ENCODE measurements at regions not wholly inside any gene's neighbourhood (a gene's known extent, or its start where the extent isn't known, plus 50 kb on each side); places are given as distances from the start of the nearest gene placed in this dataset.

DNA sequence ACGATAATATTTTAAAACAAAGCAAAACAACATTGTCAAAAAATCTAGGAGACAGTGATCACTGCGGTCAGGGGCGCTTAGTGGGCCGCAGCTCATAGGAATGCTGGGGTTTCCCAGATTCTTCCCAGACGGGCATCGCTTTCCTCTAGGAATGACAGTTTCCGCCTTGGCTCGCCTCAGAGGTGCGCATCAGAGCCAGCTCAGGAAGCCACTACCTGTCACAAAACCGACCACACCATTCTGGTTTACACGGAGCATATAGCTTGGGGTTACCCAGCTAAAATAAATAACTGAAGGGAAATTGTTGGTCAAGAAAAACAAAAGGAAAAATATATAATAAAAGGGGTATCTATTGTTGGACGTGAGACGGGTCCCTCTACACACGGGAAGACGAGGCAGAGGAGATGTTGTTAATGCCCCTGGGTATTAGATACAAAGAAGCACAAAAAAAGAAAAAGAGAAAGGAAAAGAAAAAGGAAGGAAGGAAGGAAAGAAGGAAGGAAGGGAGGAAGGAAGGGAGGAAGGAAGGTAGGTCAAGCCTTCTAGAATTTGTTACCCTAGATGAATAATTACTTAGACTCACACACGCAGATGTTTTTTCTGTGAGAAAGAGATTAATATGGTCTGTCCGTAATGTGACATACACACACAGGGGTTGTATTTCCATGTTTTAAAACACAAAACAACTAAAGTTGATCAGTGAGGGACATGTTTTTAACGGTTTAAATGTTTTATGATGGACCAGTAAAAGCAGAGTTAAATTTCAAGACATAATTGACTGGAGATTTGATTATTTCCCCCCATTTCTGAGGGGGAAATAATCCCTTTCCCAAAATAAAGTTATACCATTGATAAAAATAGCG is 292.4 kb upstream of the NFE2L3 start:
- Histone ChIP-seq H3K4me1 (ENCODE audit: control insufficient read depth, low read depth, low read length) (peaks cover 43% of the 10 kb centered on the region), H3K36me3 (ENCODE audit: control insufficient read depth, low read depth, low read length) (no peaks in the 10 kb centered on the region), H3K27me3 (ENCODE audit: control insufficient read depth, insufficient read depth, low read length) (peaks cover 82% of the 10 kb centered on the region), H3K4me3 (ENCODE audit: low read length) (peak overlapping the region; percentile 1), H3K27ac (ENCODE audit: low read length) (no peak overlapping the region), H3K9me3 (ENCODE audit: control insufficient read depth, low read depth, low read length) (no peaks in the 10 kb centered on the region), H3K9ac (ENCODE audit: low read length) (no peak overlapping the region)

DNA sequence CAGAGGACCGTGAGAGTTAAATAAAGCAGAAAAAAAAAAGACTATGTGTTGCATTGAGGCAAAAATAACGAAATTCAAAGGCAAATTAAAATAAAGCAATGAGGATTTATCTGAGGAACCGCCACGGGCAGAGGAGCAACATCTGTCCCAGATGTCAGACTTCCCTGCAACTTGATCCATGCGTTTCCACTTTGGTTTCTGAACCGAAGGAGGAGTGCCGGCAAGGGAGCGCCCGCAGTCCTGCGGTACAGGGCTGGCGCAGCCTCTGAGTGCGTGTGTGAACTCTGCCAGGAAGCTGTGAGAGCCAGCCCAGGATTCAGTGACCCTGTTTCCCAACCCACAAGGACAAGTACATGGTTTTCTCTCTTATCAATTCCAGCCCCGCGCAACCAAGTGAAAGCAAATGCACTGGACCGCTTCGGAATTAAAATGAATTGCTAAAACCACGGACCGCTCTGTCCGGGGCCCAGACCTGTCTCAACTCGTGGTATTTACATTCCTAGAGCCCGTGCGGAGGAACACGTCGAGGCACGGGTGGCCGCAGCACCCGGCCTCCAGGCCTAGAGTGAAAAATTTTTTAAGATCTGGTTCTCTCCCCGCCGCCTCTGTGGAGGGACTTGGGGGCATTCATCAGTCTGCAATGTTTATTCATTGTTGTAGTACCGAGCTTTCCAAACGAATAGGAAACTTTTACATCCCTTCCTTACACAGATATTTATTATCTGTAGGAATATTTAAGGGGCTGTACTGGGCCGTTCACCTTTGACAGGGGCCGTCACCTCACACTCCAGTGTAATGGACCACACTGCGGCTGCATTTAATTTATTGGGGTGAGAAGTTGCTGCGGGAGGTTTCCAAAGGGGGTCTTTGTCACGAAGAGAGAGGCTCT is 291.5 kb upstream of the NFE2L3 start:
- Histone ChIP-seq H3K4me1 (ENCODE audit: control insufficient read depth, low read depth, low read length) (peaks cover 43% of the 10 kb centered on the region), H3K27ac (ENCODE audit: low read length) (no peak overlapping the region), H3K27me3 (ENCODE audit: control insufficient read depth, insufficient read depth, low read length) (peaks cover 84% of the 10 kb centered on the region), H3K9ac (ENCODE audit: low read length) (no peak overlapping the region), H3K9me3 (ENCODE audit: control insufficient read depth, low read depth, low read length) (no peaks in the 10 kb centered on the region), H3K36me3 (ENCODE audit: control insufficient read depth, low read depth, low read length) (no peaks in the 10 kb centered on the region), H3K4me3 (ENCODE audit: low read length) (no peak overlapping the region)

- Histone ChIP-seq H3K27ac (ENCODE audit: low read length) (no peak overlapping the region), H3K36me3 (ENCODE audit: control insufficient read depth, low read depth, low read length) (no peaks in the 10 kb centered on the region), H3K27me3 (ENCODE audit: control insufficient read depth, insufficient read depth, low read length) (peaks cover 84% of the 10 kb centered on the region), H3K4me3 (ENCODE audit: low read length) (no peak overlapping the region), H3K4me1 (ENCODE audit: control insufficient read depth, low read depth, low read length) (peaks cover 47% of the 10 kb centered on the region), H3K9me3 (ENCODE audit: control insufficient read depth, low read depth, low read length) (no peaks in the 10 kb centered on the region), H3K9ac (ENCODE audit: low read length) (no peak overlapping the region)
Measured at GRCh38 chr7:25861164-25861496, 290.9 kb upstream of the NFE2L3 start.

GRCh38 chr7:25861601-25862260 is 290.3 kb upstream of the NFE2L3 start:
- H3K9ac ChIP-seq (ENCODE audit: low read length), result no peak overlapping the region
- H3K9me3 ChIP-seq (ENCODE audit: control insufficient read depth, low read depth, low read length), result no peaks in the 10 kb centered on the region
- H3K36me3 ChIP-seq (ENCODE audit: control insufficient read depth, low read depth, low read length), result no peaks in the 10 kb centered on the region
- H3K4me3 ChIP-seq (ENCODE audit: low read length), result peak overlapping the region; percentile 18
- H3K4me1 ChIP-seq (ENCODE audit: control insufficient read depth, low read depth, low read length), result peaks cover 43% of the 10 kb centered on the region
- H3K27ac ChIP-seq (ENCODE audit: low read length), result no peak overlapping the region
- peaks cover 85% of the 10 kb centered on the region for H3K27me3 ChIP-seq (ENCODE audit: control insufficient read depth, insufficient read depth, low read length)

- Histone ChIP-seq H3K27ac (ENCODE audit: low read length) (no peak overlapping the region), H3K4me3 (ENCODE audit: low read length) (no peak overlapping the region), H3K9ac (ENCODE audit: low read length) (no peak overlapping the region), H3K27me3 (ENCODE audit: control insufficient read depth, insufficient read depth, low read length) (peaks cover 82% of the 10 kb centered on the region), H3K4me1 (ENCODE audit: control insufficient read depth, low read depth, low read length) (peaks cover 41% of the 10 kb centered on the region), H3K36me3 (ENCODE audit: control insufficient read depth, low read depth, low read length) (no peaks in the 10 kb centered on the region), H3K9me3 (ENCODE audit: control insufficient read depth, low read depth, low read length) (no peaks in the 10 kb centered on the region)
Measured at GRCh38 chr7:25862261-25863004, 289.6 kb upstream of the NFE2L3 start.

GRCh38 chr7:25863005-25863728 is 288.8 kb upstream of the NFE2L3 start:
- H3K27me3 ChIP-seq (ENCODE audit: control insufficient read depth, insufficient read depth, low read length), result peaks cover 75% of the 10 kb centered on the region
- H3K9ac ChIP-seq (ENCODE audit: low read length), result no peak overlapping the region
- no peak overlapping the region for H3K4me3 ChIP-seq (ENCODE audit: low read length)

GRCh38 chr7:25863729-25864110 is 288.3 kb upstream of the NFE2L3 start:
- H3K36me3 ChIP-seq (ENCODE audit: control insufficient read depth, low read depth, low read length), result no peaks in the 10 kb centered on the region
- H3K4me1 ChIP-seq (ENCODE audit: control insufficient read depth, low read depth, low read length), result peaks cover 28% of the 10 kb centered on the region
- no peak overlapping the region for H3K4me3 ChIP-seq (ENCODE audit: low read length)
- peaks cover 75% of the 10 kb centered on the region for H3K27me3 ChIP-seq (ENCODE audit: control insufficient read depth, insufficient read depth, low read length)
- H3K9me3 ChIP-seq (ENCODE audit: control insufficient read depth, low read depth, low read length), result no peaks in the 10 kb centered on the region
- H3K27ac ChIP-seq (ENCODE audit: low read length), result no peak overlapping the region
- no peak overlapping the region for H3K9ac ChIP-seq (ENCODE audit: low read length)

More at GRCh38 chr7:25863005-25863728, 288.8 kb upstream of the NFE2L3 start:
- Histone ChIP-seq H3K9me3 (ENCODE audit: control insufficient read depth, low read depth, low read length) (no peaks in the 10 kb centered on the region), H3K27ac (ENCODE audit: low read length) (no peak overlapping the region), H3K4me1 (ENCODE audit: control insufficient read depth, low read depth, low read length) (peaks cover 33% of the 10 kb centered on the region), H3K36me3 (ENCODE audit: control insufficient read depth, low read depth, low read length) (no peaks in the 10 kb centered on the region)

DNA sequence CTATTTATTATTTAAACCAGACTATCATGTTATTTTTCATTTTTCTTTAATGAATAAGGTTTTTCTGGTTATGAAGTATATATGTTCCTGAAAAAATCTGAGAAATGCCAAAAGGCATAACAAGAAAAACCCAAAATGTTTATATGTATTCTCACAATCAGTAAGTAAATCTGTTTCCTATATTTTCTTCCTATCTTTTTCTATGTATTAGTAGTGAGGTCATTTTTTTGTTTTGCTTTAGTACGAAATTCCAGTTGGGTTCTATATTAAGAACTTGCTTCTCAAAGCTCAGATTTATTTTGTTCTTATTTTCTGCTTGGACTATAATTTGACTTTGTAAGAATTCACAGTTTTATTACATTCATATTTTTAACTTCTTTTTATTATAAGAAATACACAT is 287.5 kb upstream of the NFE2L3 start:
- Histone ChIP-seq H3K4me3 (ENCODE audit: low read length) (no peak overlapping the region), H3K27me3 (ENCODE audit: control insufficient read depth, insufficient read depth, low read length) (peaks cover 70% of the 10 kb centered on the region), H3K9ac (ENCODE audit: low read length) (no peak overlapping the region), H3K9me3 (ENCODE audit: control insufficient read depth, low read depth, low read length) (no peaks in the 10 kb centered on the region), H3K27ac (ENCODE audit: low read length) (no peak overlapping the region), H3K36me3 (ENCODE audit: control insufficient read depth, low read depth, low read length) (no peaks in the 10 kb centered on the region), H3K4me1 (ENCODE audit: control insufficient read depth, low read depth, low read length) (peaks cover 28% of the 10 kb centered on the region)

GRCh38 chr7:25864943-25865751 is 286.9 kb upstream of the NFE2L3 start:
- Histone ChIP-seq H3K9ac (ENCODE audit: low read length) (no peak overlapping the region), H3K4me3 (ENCODE audit: low read length) (no peak overlapping the region), H3K27me3 (ENCODE audit: control insufficient read depth, insufficient read depth, low read length) (peaks cover 64% of the 10 kb centered on the region), H3K4me1 (ENCODE audit: control insufficient read depth, low read depth, low read length) (peaks cover 28% of the 10 kb centered on the region), H3K36me3 (ENCODE audit: control insufficient read depth, low read depth, low read length) (no peaks in the 10 kb centered on the region), H3K9me3 (ENCODE audit: control insufficient read depth, low read depth, low read length) (no peaks in the 10 kb centered on the region), H3K27ac (ENCODE audit: low read length) (no peak overlapping the region)

GRCh38 chr7:25868509-25868908 is 283.5 kb upstream of the NFE2L3 start:
- peaks cover 18% of the 10 kb centered on the region for H3K4me1 ChIP-seq (ENCODE audit: control insufficient read depth, low read depth, low read length)
- no peak overlapping the region for H3K4me3 ChIP-seq (ENCODE audit: low read length)
- H3K27ac ChIP-seq (ENCODE audit: low read length), result no peak overlapping the region
- H3K27me3 ChIP-seq (ENCODE audit: control insufficient read depth, insufficient read depth, low read length), result peaks cover 38% of the 10 kb centered on the region
- no peaks in the 10 kb centered on the region for H3K9me3 ChIP-seq (ENCODE audit: control insufficient read depth, low read depth, low read length)
- H3K36me3 ChIP-seq (ENCODE audit: control insufficient read depth, low read depth, low read length), result no peaks in the 10 kb centered on the region
- no peak overlapping the region for H3K9ac ChIP-seq (ENCODE audit: low read length)
